Erythroblast (primary cell): ENCODE measurements at regions not wholly inside any gene's neighbourhood (a gene's known extent, or its start where the extent isn't known, plus 50 kb on each side); places are given as distances from the start of the nearest gene placed in this dataset.

Experiments used
- GATA1 ChIP-seq: IDR thresholded peaks from 2 replicates; pipeline ENCODE4 v1.6.1; 2011; ENCODE audit warnings: low read depth, mild to moderate bottlenecking, control low read depth, low read length, moderate library complexity
- POLR2A ChIP-seq: IDR thresholded peaks from 2 replicates; pipeline ENCODE4 v1.6.1; 2011; ENCODE audit warnings: mild to moderate bottlenecking, low read length

- TF ChIP-seq POLR2A (no peak), GATA1 (no peak)
Measured at GRCh38 chr7:21159506-21159905, 268.4 kb upstream of the SP4 start.
